ENCODE measurements at regions not wholly inside any gene's neighbourhood (a gene's known extent, or its start where the extent isn't known, plus 50 kb on each side); places are given as distances from the start of the nearest gene placed in this dataset.

- no peak for TF ChIP-seq CTCF (IDR thresholded peaks at IDR 0.05)
- TF ChIP-seq POLR2AphosphoS5 (IDR thresholded peaks at IDR 0.05), result no peak
- no peak for TF ChIP-seq EP300 (IDR thresholded peaks at IDR 0.05; ENCODE audit: low read depth)
These were observed 180.1 kb upstream of the FTMT start for GRCh38 chr5:121671624-121672023.

Data from transverse colon (tissue), 4 donors.